CD14-positive monocyte (primary cell): ENCODE measurements at regions not wholly inside any gene's neighbourhood (a gene's known extent, or its start where the extent isn't known, plus 50 kb on each side); places are given as distances from the start of the nearest gene placed in this dataset.
A peak's percentile ranks its signal among the peaks of the same experiment; 100 is the strongest.

Experiments used
- DNase-seq, 3 donors: peaks; one replicate each; pipeline ENCODE4 v3.0.0-alpha.2; 2011 to 2022
- H2AFZ ChIP-seq: 2 replicates; pipeline ENCODE4 v1.6.0; 2012; ENCODE audit warnings: mild to moderate bottlenecking, low read depth, low read length, inconsistent platforms; ENCODE audit not compliant: insufficient read depth, poor library complexity, severe bottlenecking
- H3K27ac ChIP-seq, 2 donors: 1 replicate in 1 of 2; 2 replicates in 1 of 2; pipeline ENCODE4 v1.5.1; 2012 to 2013; ENCODE audit warnings: low read length in 2 of 2, control low read depth in 1 of 2, inconsistent platforms in 1 of 2, low read depth in 1 of 2, mild to moderate bottlenecking in 1 of 2
- H3K27me3 ChIP-seq, 2 donors: one replicate each; pipeline versions ENCODE4 v1.6.0 to v1.6.1; 2011 to 2013; ENCODE audit warnings: low read length in 2 of 2; ENCODE audit not compliant: control insufficient read depth in 2 of 2, insufficient read depth in 2 of 2
- H3K36me3 ChIP-seq, 2 donors: replicated peaks in 1 of 2; 1 replicate in 1 of 2; 2 replicates in 1 of 2; pipeline versions ENCODE4 v1.5.1 to v1.6.1; 2012 to 2013; ENCODE audit warnings: low read length in 2 of 2, control low read depth in 1 of 2, inconsistent platforms in 1 of 2, mild to moderate bottlenecking in 1 of 2; ENCODE audit not compliant: insufficient read depth in 2 of 2, control insufficient read depth in 1 of 2
- H3K4me1 ChIP-seq, 2 donors: 1 replicate in 1 of 2; 2 replicates in 1 of 2; pipeline versions ENCODE4 v1.5.1 to v1.6.1; 2012 to 2013; ENCODE audit warnings: low read length in 2 of 2, control low read depth in 1 of 2, inconsistent platforms in 1 of 2, mild to moderate bottlenecking in 1 of 2, moderate library complexity in 1 of 2; ENCODE audit not compliant: insufficient read depth in 2 of 2, control insufficient read depth in 1 of 2
- H3K4me2 ChIP-seq: replicated peaks from 2 replicates; pipeline ENCODE3; 2012; ENCODE audit warnings: low read length, moderate library complexity, mild to moderate bottlenecking; ENCODE audit not compliant: poor library complexity, severe bottlenecking; ENCODE audit errors: extremely low read depth
- H3K4me3 ChIP-seq, 3 experiments: fragments of 200-600 bp in 1 of 3; sonication (generic) in 1 of 3; replicated peaks in 1 of 3; 1 replicate in 2 of 3; 2 replicates in 1 of 3; pipeline ENCODE4 v1.5.1; 2011 to 2013; ENCODE audit warnings: low read length in 3 of 3, mild to moderate bottlenecking in 3 of 3, control low read depth in 2 of 3, low read depth in 2 of 3, inconsistent platforms in 1 of 3, moderate library complexity in 1 of 3
- H3K79me2 ChIP-seq: 2 replicates; pipeline ENCODE4 v1.6.0; 2012; ENCODE audit warnings: mild to moderate bottlenecking, control low read depth, inconsistent platforms, low read length, moderate library complexity; ENCODE audit not compliant: insufficient read depth
- H3K9ac ChIP-seq: 2 replicates; pipeline ENCODE4 v1.6.0; 2017; ENCODE audit warnings: low read length, mild to moderate bottlenecking; ENCODE audit not compliant: insufficient read depth, poor library complexity, severe bottlenecking
- H3K9me3 ChIP-seq, 2 donors: replicated peaks in 1 of 2; 1 replicate in 1 of 2; 2 replicates in 1 of 2; pipeline versions ENCODE4 v1.5.1 to v1.6.1; 2012 to 2013; ENCODE audit warnings: low read length in 2 of 2, control low read depth in 1 of 2; ENCODE audit not compliant: control insufficient read depth in 1 of 2, insufficient read depth in 1 of 2
- H4K20me1 ChIP-seq: 2 replicates; pipeline ENCODE4 v1.6.0; 2012; ENCODE audit warnings: mild to moderate bottlenecking, low read length, control low read depth, moderate library complexity; ENCODE audit not compliant: insufficient read depth
- H3K27ac Mint-ChIP-seq, 7 donors: one replicate each; pipeline ENCODE4 v1.8.0; 2020; ENCODE audit warnings: mild to moderate bottlenecking in 7 of 7, mixed read lengths in 7 of 7, moderate library complexity in 6 of 7, inconsistent platforms in 2 of 7
- H3K27me3 Mint-ChIP-seq, 3 donors: one replicate each; pipeline ENCODE4 v1.8.0; 2021 to 2022; ENCODE audit warnings: low read depth in 3 of 3, mild to moderate bottlenecking in 3 of 3, mixed read lengths in 3 of 3, moderate library complexity in 3 of 3, inconsistent platforms in 1 of 3
- H3K36me3 Mint-ChIP-seq, 2 donors: one replicate each; pipeline ENCODE4 v1.8.0; 2020; ENCODE audit warnings: mixed read lengths in 2 of 2, inconsistent platforms in 1 of 2, mild to moderate bottlenecking in 1 of 2
- H3K4me1 Mint-ChIP-seq: one replicate; pipeline ENCODE4 v1.8.0; 2020; ENCODE audit warnings: mild to moderate bottlenecking, mixed read lengths
- H3K4me3 Mint-ChIP-seq, 2 donors: one replicate each; pipeline ENCODE4 v1.8.0; 2020; ENCODE audit warnings: mild to moderate bottlenecking in 2 of 2, mixed read lengths in 2 of 2, moderate library complexity in 1 of 2
- H3K9me3 Mint-ChIP-seq, 7 donors: one replicate each; pipeline ENCODE4 v1.8.0; 2020 to 2022; ENCODE audit warnings: mixed read lengths in 7 of 7, mild to moderate bottlenecking in 6 of 7, moderate library complexity in 6 of 7, inconsistent platforms in 2 of 7
- WGBS: methylation state at CpG from one replicate; pipeline ENCODE4 v1.1.5; 2013; ENCODE audit warnings: missing lambda C conversion rate; ENCODE audit not compliant: insufficient coverage; 5-methylcytosine and 5-hydroxymethylcytosine counted together
- intact Hi-C, 2 donors: fragments of 100-400 bp; cut with micrococcal nuclease; formaldehyde crosslinking; loops; one replicate each; pipeline versions ENCODE4 v1.15.0 to v1.15.1; 2023
- TF ChIP-seq, protein P1 (sequence below): fragments of 200-600 bp; IDR thresholded peaks from one replicate; pipeline ENCODE4 v1.8.0; 2022; ENCODE audit warnings: antibody characterized with exemption, mild to moderate bottlenecking

DNA sequence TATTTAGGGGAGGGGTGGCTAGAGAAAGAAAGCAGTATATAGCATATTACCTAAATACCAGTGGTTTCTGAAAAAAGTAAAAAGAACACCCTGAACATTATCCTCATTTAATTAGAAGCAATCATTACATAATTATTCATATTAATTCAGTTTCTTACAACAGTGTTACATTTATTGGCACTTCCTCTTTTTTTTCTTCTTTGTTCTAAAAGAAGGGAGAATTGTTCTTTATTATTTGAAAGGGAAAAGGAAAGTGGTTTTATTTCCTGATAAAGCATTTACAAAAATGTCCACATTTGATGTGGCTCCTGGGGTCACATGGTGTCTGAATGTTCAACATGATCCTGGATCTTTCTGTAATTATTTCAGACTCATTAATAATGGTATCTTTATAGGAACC lies 254.9 kb upstream of the ZEB2 start:
- Histone ChIP-seq H3K27me3 (no peaks in the 10 kb centered on the region), H3K36me3 (no peaks in the 10 kb centered on the region), H3K4me3 (no peak overlapping the region), H3K4me1 (peaks cover 7 to 26% of the 10 kb centered on the region in 2 donors), H3K4me2 (no peak overlapping the region), H3K9ac (no peak overlapping the region), H2AFZ (peak overlapping the region; percentile 8), H3K9me3 (no peaks in the 10 kb centered on the region), H4K20me1 (no peaks in the 10 kb centered on the region), H3K27ac (peak overlapping the region in 1 of 2 donors; percentile 30), H3K79me2 (no peaks in the 10 kb centered on the region)
- peak overlapping the region in 4 of 7 donors; percentile 13 to 76 (median 54) for H3K27ac Mint-ChIP-seq
- intact Hi-C loops: loop anchor here in 1 of 2 donors (5.0 kb wide), 1 partner anchor 153 kb away; no protein-coding TSS in a partner anchor
- no peaks in the 10 kb centered on the region for H3K27me3 Mint-ChIP-seq
- H3K4me3 Mint-ChIP-seq: no peak overlapping the region
- H3K9me3 Mint-ChIP-seq: peaks cover 0 to 2% (median 0%) of the 10 kb centered on the region in 7 donors
- DNase-seq: peak in 1 of 3 donors; percentile 37
- TF ChIP-seq, protein P1, sequence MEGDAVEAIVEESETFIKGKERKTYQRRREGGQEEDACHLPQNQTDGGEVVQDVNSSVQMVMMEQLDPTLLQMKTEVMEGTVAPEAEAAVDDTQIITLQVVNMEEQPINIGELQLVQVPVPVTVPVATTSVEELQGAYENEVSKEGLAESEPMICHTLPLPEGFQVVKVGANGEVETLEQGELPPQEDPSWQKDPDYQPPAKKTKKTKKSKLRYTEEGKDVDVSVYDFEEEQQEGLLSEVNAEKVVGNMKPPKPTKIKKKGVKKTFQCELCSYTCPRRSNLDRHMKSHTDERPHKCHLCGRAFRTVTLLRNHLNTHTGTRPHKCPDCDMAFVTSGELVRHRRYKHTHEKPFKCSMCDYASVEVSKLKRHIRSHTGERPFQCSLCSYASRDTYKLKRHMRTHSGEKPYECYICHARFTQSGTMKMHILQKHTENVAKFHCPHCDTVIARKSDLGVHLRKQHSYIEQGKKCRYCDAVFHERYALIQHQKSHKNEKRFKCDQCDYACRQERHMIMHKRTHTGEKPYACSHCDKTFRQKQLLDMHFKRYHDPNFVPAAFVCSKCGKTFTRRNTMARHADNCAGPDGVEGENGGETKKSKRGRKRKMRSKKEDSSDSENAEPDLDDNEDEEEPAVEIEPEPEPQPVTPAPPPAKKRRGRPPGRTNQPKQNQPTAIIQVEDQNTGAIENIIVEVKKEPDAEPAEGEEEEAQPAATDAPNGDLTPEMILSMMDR: no peak
- no peaks in the 10 kb centered on the region for H3K36me3 Mint-ChIP-seq
- peaks cover 11% of the 10 kb centered on the region for H3K4me1 Mint-ChIP-seq

- no CpG with 5 or more reads among the region's 3 CpGs for WGBS
- H3K4me3 ChIP-seq: no peak overlapping the region
- peaks cover 0 to 3% (median 2%) of the 10 kb centered on the region in 7 donors for H3K9me3 Mint-ChIP-seq
- no peaks in the 10 kb centered on the region for H3K36me3 ChIP-seq
- no peaks in the 10 kb centered on the region for H3K27me3 Mint-ChIP-seq
- H3K9me3 ChIP-seq: no peaks in the 10 kb centered on the region
- H3K4me3 Mint-ChIP-seq: no peak overlapping the region
- no peak overlapping the region for H3K4me2 ChIP-seq
- no peaks in the 10 kb centered on the region for H4K20me1 ChIP-seq
- no peak overlapping the region for H3K27ac Mint-ChIP-seq
- intact Hi-C loops: loop anchor here in 1 of 2 donors (5.0 kb wide), 1 partner anchor 149 kb away; no protein-coding TSS in a partner anchor
- H3K79me2 ChIP-seq: no peaks in the 10 kb centered on the region
- TF ChIP-seq, protein P1: no peak
- no peak overlapping the region for H3K9ac ChIP-seq
- no peaks in the 10 kb centered on the region for H3K27me3 ChIP-seq
- no peak overlapping the region for H3K27ac ChIP-seq
- no peak overlapping the region for H2AFZ ChIP-seq
- peaks cover 15% of the 10 kb centered on the region for H3K4me1 Mint-ChIP-seq
- H3K36me3 Mint-ChIP-seq: peaks cover 0 to 2% of the 10 kb centered on the region in 2 donors
- no peak for DNase-seq
- H3K4me1 ChIP-seq: peaks cover 7 to 24% of the 10 kb centered on the region in 2 donors
These were observed 251.4 kb upstream of the ZEB2 start for GRCh38 chr2:144771348-144771747.
